H1 (cell line): ENCODE measurements at regions not wholly inside any gene's neighbourhood (a gene's known extent, or its start where the extent isn't known, plus 50 kb on each side); places are given as distances from the start of the nearest gene placed in this dataset.

Experiments
- ATF2 ChIP-seq: IDR thresholded peaks from 2 replicates; pipeline ENCODE4 v1.6.1; 2012; ENCODE audit warnings: low read length, inconsistent platforms
- CBX5 ChIP-seq: fragments of 300-800, 300-1000 bp; sonication (generic); IDR thresholded peaks from 2 replicates; pipeline ENCODE4 v1.7.1; 2016; ENCODE audit warnings: antibody characterized with exemption, low read length, low read depth
- FOSL1 ChIP-seq: IDR thresholded peaks from 2 replicates; pipeline ENCODE4 v1.6.1; 2011; ENCODE audit warnings: mild to moderate bottlenecking, low read depth, low read length, moderate library complexity; ENCODE audit not compliant: insufficient read depth
- KDM4A ChIP-seq: IDR thresholded peaks from one replicate; pipeline ENCODE4 v1.7.1; 2012; ENCODE audit warnings: low read depth, mild to moderate bottlenecking, moderate library complexity, low read length, inconsistent platforms; ENCODE audit not compliant: severe bottlenecking
- KDM5A ChIP-seq: fragments of 200-600 bp; IDR thresholded peaks from 2 replicates; pipeline ENCODE4 v1.7.1; 2012; ENCODE audit warnings: mild to moderate bottlenecking, low read length, inconsistent platforms, mixed read lengths
- SIRT6 ChIP-seq: IDR thresholded peaks from one replicate; pipeline ENCODE4 v1.7.1; 2012; ENCODE audit warnings: low read length, inconsistent platforms
- SP4 ChIP-seq: IDR thresholded peaks from 2 replicates; pipeline ENCODE4 v1.6.1; 2012; ENCODE audit warnings: low read length, inconsistent platforms
- TCF12 ChIP-seq: IDR thresholded peaks from 2 replicates; pipeline ENCODE4 v1.6.1; 2011; ENCODE audit warnings: low read depth, mild to moderate bottlenecking, low read length
- TEAD4 ChIP-seq: IDR thresholded peaks from 2 replicates; pipeline ENCODE4 v1.6.1; 2012; ENCODE audit warnings: low read depth, low read length, inconsistent platforms, mixed read lengths
- YY1 ChIP-seq: IDR thresholded peaks from 2 replicates; pipeline ENCODE4 v1.6.1; 2011; ENCODE audit warnings: low read depth, mild to moderate bottlenecking, low read length
- TF ChIP-seq, protein P1 (sequence below): fragments of 300-600 bp; sonication (generic); IDR thresholded peaks from 2 replicates; pipeline ENCODE4 v1.7.1; 2012; ENCODE audit warnings: low read length, moderate library complexity, mild to moderate bottlenecking, inconsistent platforms; ENCODE audit not compliant: insufficient replicate concordance

GRCh38 chr1:221022331-221022730, 143.1 kb downstream of the HLX start (continued):
- TF ChIP-seq, protein P1, sequence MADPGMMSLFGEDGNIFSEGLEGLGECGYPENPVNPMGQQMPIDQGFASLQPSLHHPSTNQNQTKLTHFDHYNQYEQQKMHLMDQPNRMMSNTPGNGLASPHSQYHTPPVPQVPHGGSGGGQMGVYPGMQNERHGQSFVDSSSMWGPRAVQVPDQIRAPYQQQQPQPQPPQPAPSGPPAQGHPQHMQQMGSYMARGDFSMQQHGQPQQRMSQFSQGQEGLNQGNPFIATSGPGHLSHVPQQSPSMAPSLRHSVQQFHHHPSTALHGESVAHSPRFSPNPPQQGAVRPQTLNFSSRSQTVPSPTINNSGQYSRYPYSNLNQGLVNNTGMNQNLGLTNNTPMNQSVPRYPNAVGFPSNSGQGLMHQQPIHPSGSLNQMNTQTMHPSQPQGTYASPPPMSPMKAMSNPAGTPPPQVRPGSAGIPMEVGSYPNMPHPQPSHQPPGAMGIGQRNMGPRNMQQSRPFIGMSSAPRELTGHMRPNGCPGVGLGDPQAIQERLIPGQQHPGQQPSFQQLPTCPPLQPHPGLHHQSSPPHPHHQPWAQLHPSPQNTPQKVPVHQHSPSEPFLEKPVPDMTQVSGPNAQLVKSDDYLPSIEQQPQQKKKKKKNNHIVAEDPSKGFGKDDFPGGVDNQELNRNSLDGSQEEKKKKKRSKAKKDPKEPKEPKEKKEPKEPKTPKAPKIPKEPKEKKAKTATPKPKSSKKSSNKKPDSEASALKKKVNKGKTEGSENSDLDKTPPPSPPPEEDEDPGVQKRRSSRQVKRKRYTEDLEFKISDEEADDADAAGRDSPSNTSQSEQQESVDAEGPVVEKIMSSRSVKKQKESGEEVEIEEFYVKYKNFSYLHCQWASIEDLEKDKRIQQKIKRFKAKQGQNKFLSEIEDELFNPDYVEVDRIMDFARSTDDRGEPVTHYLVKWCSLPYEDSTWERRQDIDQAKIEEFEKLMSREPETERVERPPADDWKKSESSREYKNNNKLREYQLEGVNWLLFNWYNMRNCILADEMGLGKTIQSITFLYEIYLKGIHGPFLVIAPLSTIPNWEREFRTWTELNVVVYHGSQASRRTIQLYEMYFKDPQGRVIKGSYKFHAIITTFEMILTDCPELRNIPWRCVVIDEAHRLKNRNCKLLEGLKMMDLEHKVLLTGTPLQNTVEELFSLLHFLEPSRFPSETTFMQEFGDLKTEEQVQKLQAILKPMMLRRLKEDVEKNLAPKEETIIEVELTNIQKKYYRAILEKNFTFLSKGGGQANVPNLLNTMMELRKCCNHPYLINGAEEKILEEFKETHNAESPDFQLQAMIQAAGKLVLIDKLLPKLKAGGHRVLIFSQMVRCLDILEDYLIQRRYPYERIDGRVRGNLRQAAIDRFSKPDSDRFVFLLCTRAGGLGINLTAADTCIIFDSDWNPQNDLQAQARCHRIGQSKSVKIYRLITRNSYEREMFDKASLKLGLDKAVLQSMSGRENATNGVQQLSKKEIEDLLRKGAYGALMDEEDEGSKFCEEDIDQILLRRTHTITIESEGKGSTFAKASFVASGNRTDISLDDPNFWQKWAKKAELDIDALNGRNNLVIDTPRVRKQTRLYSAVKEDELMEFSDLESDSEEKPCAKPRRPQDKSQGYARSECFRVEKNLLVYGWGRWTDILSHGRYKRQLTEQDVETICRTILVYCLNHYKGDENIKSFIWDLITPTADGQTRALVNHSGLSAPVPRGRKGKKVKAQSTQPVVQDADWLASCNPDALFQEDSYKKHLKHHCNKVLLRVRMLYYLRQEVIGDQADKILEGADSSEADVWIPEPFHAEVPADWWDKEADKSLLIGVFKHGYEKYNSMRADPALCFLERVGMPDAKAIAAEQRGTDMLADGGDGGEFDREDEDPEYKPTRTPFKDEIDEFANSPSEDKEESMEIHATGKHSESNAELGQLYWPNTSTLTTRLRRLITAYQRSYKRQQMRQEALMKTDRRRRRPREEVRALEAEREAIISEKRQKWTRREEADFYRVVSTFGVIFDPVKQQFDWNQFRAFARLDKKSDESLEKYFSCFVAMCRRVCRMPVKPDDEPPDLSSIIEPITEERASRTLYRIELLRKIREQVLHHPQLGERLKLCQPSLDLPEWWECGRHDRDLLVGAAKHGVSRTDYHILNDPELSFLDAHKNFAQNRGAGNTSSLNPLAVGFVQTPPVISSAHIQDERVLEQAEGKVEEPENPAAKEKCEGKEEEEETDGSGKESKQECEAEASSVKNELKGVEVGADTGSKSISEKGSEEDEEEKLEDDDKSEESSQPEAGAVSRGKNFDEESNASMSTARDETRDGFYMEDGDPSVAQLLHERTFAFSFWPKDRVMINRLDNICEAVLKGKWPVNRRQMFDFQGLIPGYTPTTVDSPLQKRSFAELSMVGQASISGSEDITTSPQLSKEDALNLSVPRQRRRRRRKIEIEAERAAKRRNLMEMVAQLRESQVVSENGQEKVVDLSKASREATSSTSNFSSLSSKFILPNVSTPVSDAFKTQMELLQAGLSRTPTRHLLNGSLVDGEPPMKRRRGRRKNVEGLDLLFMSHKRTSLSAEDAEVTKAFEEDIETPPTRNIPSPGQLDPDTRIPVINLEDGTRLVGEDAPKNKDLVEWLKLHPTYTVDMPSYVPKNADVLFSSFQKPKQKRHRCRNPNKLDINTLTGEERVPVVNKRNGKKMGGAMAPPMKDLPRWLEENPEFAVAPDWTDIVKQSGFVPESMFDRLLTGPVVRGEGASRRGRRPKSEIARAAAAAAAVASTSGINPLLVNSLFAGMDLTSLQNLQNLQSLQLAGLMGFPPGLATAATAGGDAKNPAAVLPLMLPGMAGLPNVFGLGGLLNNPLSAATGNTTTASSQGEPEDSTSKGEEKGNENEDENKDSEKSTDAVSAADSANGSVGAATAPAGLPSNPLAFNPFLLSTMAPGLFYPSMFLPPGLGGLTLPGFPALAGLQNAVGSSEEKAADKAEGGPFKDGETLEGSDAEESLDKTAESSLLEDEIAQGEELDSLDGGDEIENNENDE: no peak
- TF ChIP-seq CBX5: no peak
- TF ChIP-seq TCF12: no peak
- no peak for TF ChIP-seq TEAD4
- no peak for TF ChIP-seq KDM5A
- no peak for TF ChIP-seq KDM4A
- no peak for TF ChIP-seq SP4
- TF ChIP-seq ATF2: no peak
- TF ChIP-seq FOSL1: no peak
- no peak for TF ChIP-seq YY1
- TF ChIP-seq SIRT6: no peak
